ENCODE measurements at regions not wholly inside any gene's neighbourhood (a gene's known extent, or its start where the extent isn't known, plus 50 kb on each side); places are given as distances from the start of the nearest gene placed in this dataset.
A peak's percentile ranks its signal among the peaks of the same experiment; 100 is the strongest.

DNA sequence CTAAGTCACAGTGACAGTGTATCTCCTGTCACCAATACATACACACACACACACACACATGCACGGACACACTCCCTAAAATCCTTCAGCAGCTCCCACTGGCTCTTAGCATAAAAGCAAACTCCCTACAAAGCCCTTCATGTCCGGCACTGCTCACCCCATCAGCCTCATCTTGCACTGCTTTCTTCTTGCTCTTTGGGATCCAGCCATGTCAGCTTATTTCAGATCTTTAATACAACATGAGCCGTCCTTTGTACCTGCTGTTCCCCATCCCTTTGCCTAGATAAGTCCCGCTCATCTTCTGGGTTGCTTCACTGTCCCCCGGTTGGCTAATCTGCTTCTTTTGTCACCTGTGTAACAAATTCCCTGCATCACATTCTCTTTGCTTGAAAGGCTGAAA is 82.1 kb upstream of the VAV3 start:
- TF ChIP-seq, protein P1, sequence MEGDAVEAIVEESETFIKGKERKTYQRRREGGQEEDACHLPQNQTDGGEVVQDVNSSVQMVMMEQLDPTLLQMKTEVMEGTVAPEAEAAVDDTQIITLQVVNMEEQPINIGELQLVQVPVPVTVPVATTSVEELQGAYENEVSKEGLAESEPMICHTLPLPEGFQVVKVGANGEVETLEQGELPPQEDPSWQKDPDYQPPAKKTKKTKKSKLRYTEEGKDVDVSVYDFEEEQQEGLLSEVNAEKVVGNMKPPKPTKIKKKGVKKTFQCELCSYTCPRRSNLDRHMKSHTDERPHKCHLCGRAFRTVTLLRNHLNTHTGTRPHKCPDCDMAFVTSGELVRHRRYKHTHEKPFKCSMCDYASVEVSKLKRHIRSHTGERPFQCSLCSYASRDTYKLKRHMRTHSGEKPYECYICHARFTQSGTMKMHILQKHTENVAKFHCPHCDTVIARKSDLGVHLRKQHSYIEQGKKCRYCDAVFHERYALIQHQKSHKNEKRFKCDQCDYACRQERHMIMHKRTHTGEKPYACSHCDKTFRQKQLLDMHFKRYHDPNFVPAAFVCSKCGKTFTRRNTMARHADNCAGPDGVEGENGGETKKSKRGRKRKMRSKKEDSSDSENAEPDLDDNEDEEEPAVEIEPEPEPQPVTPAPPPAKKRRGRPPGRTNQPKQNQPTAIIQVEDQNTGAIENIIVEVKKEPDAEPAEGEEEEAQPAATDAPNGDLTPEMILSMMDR (IDR thresholded peaks at IDR 0.05; ENCODE audit: insufficient read depth, low read depth, low read length, missing control alignments), result no peak

DNA sequence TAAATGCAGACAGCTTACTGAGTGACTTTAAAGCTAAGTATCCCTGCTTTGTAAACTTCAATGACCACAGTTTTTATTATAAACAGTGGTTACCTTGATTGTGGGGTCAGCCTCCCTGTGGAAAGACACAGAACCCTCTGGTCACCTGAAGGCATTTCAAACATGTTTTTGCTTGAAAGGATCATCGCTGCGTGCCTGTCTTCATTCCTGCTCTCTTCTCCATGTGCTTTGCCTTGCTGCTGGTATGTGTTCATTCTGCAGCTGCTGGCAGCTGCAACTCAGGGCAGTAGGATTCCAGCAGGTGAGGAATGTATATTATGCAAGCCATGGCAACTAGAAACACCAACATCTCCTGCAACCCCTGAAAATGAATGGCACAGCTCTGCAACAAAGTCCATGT is 81.0 kb upstream of the VAV3 start:
- DNase-seq (ENCODE audit: low read depth), result no peak
- H3K4me3 ChIP-seq (ENCODE audit: low read depth, low read length), result no peak overlapping the region
- TF ChIP-seq, protein P1 (IDR thresholded peaks at IDR 0.05; ENCODE audit: insufficient read depth, low read depth, low read length, missing control alignments), result no peak

More for the DNA sequence above, 82.1 kb upstream of the VAV3 start:
- DNase-seq (ENCODE audit: low read depth), result no peak
- H3K4me3 ChIP-seq (ENCODE audit: low read depth, low read length), result no peak overlapping the region

DNA sequence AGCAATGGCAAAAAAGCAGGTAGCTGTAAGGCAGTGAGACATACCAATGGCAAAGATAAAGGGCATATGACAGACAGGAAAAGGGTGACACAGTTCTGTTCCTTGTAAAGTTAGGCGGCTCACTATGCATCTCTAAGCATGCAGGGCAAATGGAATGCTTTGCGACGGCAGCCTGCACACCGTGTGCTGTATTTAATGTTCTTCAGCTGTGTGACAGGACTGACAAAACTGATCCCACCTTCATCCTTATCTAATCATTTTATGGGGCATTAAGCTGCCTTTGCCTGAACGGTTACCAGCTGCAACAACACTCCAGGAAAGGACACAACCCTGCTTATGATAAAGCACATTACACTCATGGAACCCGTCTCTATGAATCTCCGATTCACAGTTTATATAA is 80.5 kb upstream of the VAV3 start:
- TF ChIP-seq, protein P1 (IDR thresholded peaks at IDR 0.05; ENCODE audit: insufficient read depth, low read depth, low read length, missing control alignments), result no peak
- no peak for DNase-seq (ENCODE audit: low read depth)
- no peak overlapping the region for H3K4me3 ChIP-seq (ENCODE audit: low read depth, low read length)

DNA sequence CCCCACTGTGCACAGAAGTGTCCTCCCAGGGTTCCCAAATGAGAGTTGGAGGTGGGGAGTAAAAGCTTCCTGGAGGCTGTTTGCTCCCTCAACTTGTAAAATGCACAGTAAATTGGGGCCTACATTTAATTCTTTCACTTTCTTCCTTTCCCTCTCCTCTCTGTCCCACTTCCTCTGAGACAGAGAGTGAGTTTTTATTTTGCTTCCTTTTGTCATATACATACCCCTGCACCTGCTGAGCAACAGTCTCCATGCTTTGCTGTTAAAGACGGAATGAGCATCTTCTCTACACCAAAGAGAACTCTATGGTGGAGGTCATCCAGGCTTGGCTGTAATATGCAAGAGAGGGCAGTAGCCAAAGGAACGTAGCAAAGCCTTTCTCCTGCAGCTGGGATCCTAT is 79.3 kb upstream of the VAV3 start:
- no peak overlapping the region for H3K4me3 ChIP-seq (ENCODE audit: low read depth, low read length)
- DNase-seq (ENCODE audit: low read depth), result peak; percentile 5
- TF ChIP-seq, protein P1 (IDR thresholded peaks at IDR 0.05; ENCODE audit: insufficient read depth, low read depth, low read length, missing control alignments), result no peak

DNA sequence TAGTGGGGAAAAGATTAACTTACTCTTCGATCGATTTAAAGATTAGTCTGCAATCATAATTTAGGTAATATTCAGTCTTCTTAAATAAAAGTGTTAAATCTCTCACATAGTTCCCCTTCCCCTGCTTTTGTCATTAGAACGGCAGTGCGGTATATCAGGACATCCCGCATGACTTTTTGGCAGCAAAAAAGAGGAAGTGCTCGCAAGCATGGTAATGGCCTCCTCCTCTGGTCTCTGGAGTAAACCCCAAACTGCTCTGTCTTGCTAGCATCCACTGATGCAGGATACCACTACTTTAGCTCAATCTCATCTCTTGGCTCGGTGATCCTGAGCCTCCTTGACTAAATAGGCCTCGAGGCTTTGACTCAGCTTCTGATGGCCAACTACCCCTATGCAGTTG is 78.7 kb upstream of the VAV3 start:
- peak; percentile 18 for DNase-seq (ENCODE audit: low read depth)
- TF ChIP-seq, protein P1 (IDR thresholded peaks at IDR 0.05; ENCODE audit: insufficient read depth, low read depth, low read length, missing control alignments), result no peak
- no peak overlapping the region for H3K4me3 ChIP-seq (ENCODE audit: low read depth, low read length)

DNA sequence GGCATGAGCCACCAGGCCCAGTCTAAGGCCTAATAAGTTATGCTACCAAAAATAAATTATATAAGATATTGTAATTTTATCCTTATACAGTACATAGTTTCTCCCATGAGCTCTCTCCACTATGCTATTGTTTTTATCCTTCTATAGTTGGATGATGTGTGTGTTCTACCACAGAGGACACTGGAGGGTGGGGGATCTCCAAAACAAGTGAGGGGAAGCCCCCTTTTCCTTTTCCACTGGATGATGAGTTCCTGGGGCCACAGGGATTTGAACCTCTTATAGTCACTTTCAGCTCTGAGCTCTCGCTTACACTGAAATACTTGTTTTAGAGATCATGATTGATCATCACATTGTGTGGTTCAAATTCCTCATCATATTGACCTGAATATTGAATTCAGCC is 77.6 kb upstream of the VAV3 start:
- TF ChIP-seq, protein P1 (IDR thresholded peaks at IDR 0.05; ENCODE audit: insufficient read depth, low read depth, low read length, missing control alignments), result no peak
- H3K4me3 ChIP-seq (ENCODE audit: low read depth, low read length), result no peak overlapping the region
- no peak for DNase-seq (ENCODE audit: low read depth)

DNA sequence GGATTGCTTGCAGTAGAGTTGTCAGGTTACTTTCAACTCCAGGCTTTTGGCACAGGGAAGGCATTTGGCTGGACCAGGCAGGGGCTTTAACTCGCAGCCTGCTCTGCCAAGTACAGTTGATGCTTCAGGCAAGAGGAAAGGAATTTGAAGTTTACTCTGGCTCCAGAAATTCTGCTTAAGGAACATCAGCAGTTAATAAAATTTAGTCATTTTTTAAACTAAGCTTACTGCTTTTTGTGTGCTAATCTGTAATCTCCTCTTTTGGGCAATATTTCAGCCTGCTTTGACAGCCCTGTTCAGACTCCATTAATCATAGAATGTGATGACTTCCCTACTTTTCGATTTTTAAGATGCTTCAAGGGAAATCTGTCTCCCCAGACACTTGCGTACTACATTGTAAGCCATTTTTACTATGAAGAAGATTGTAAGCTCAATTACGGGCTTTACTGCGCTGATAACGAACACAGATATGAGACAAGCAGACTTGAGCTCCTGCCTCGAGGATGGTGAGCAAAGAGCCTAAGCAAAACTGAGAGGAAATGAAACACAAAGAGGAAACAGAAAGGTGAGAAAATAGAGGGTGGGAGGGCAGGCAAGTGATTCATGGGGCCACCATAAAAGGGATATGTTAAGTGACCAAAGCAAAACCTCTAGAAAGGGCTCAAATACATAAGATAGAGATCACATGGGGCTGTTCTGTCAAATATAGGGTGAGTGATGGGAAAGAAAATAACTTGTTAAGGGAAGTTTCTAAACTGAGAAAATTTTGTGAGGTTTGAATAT is 76.6 kb upstream of the VAV3 start:
- peak; percentile 14 for DNase-seq (ENCODE audit: low read depth)
- TF ChIP-seq, protein P1 (IDR thresholded peaks at IDR 0.05; ENCODE audit: insufficient read depth, low read depth, low read length, missing control alignments), result no peak
- no peak overlapping the region for H3K4me3 ChIP-seq (ENCODE audit: low read depth, low read length)

Data from GM12865 (cell line).